ENCODE measurements at regions not wholly inside any gene's neighbourhood (a gene's known extent, or its start where the extent isn't known, plus 50 kb on each side); places are given as distances from the start of the nearest gene placed in this dataset.

- TF ChIP-seq POLR2A (IDR thresholded peaks at IDR 0.05; ENCODE audit: low read depth, low read length) = peak; percentile 58; the same call in 1 of the 2 replicates
- TF ChIP-seq POLR2AphosphoS5 (IDR thresholded peaks at IDR 0.05; ENCODE audit: low read depth, low read length) = no peak
- peak; percentile 39; the same call in 1 of the 2 replicates for TF ChIP-seq TAF1 (IDR thresholded peaks at IDR 0.05; ENCODE audit: low read depth, low read length)
- TF ChIP-seq POU2F2 (IDR thresholded peaks at IDR 0.05; ENCODE audit: low read depth, low read length) = peak; percentile 70
- no peak for TF ChIP-seq PAX5 (IDR thresholded peaks at IDR 0.05; ENCODE audit: insufficient read depth, low read length, severe bottlenecking)
These were observed 358.7 kb upstream of the TNP1 start for GRCh38 chr2:217218269-217219163.
